ENCODE measurements at regions not wholly inside any gene's neighbourhood (a gene's known extent, or its start where the extent isn't known, plus 50 kb on each side); places are given as distances from the start of the nearest gene placed in this dataset.

DNA sequence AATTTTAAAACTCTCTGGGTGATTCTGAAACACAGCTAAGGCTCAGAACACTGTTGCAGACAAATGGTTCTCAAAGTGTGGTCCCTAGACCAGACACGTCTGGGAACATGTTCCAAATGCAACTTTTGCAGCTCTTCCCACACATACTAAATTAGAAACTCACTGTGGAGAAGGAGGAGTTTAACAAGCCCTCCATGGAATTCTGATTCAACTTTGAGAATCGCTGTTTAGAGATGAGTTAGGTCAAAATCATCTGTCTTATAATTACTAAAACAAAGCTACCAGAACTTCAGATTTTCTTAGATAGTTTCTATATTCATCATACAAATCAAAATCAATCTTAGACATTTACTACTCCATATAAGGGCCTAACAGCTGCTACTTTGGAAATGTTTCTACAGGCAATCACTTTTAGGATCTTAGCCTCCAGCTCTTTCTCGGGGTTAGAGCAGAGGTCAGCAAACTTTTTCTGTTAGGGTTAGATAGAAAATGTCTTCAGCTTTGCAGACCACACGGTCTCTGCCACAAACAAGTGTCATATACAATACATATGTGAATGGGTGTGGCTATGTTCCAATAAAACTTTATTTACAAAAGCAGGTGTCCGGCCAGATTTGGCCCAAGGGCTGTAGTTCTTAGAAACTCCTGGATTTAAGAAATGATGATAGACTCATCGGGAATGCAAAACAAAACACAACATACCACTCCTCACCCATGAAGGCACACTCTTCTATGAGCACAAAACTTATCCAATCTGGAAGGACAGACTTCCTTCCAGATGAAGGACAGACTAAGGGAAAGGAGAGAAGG is 50.0 kb upstream of the ARHGAP18 start:
- Histone ChIP-seq H3K4me1 (no peaks in the 10 kb centered on the region), H3K27me3 (no peaks in the 10 kb centered on the region), H3K27ac (no peak overlapping the region), H3K4me3 (replicated peaks in 1 of 3) (no peak overlapping the region), H3K36me3 (no peaks in the 10 kb centered on the region), H3K9me3 (no peaks in the 10 kb centered on the region)
- intact Hi-C loops (cut with DNase I): no loop called here
- TF ChIP-seq POLR2A (IDR thresholded peaks at IDR 0.05) (no peak), CTCF (IDR thresholded peaks at IDR 0.05) (no peak)
- DNase-seq: no peak
- WGBS, 2 donors: 87% methylated on average over 6 of the region's 6 CpGs
